Mesothelial cell of epicardium (in vitro differentiated cells): ENCODE measurements at regions not wholly inside any gene's neighbourhood (a gene's known extent, or its start where the extent isn't known, plus 50 kb on each side); places are given as distances from the start of the nearest gene placed in this dataset.
"Not testable (repeated sequence)": the region's sequence is repeated elsewhere in the genome, so short reads cannot be mapped to it uniquely, and the experiment has no call there.

ENCODE experiments used
- DNase-seq, 2 experiments: peaks; one replicate each; pipeline ENCODE4 v3.0.0; 2021; ENCODE audit warnings: low spot score in 2 of 2; ENCODE audit not compliant: unreplicated experiment in 2 of 2
- H3K27ac Mint-ChIP-seq: 2 replicates; pipeline ENCODE4 v1.8.0; 2021; ENCODE audit warnings: mixed read lengths
- H3K27me3 Mint-ChIP-seq: 2 replicates; pipeline ENCODE4 v1.8.0; 2021; ENCODE audit warnings: low read depth, mixed read lengths
- H3K36me3 Mint-ChIP-seq: 2 replicates; pipeline ENCODE4 v1.8.0; 2021; ENCODE audit warnings: mixed read lengths
- H3K4me1 Mint-ChIP-seq: 2 replicates; pipeline ENCODE4 v1.8.0; 2021; ENCODE audit warnings: mixed read lengths
- H3K4me3 Mint-ChIP-seq: 2 replicates; pipeline ENCODE4 v1.8.0; 2021; ENCODE audit warnings: mild to moderate bottlenecking, moderate library complexity, mixed read lengths
- H3K9me3 Mint-ChIP-seq: 2 replicates; pipeline ENCODE4 v1.8.0; 2021; ENCODE audit warnings: mixed read lengths
- CTCF ChIP-seq: fragments of 200-600 bp; sonication (generic); IDR thresholded peaks from one replicate; pipeline ENCODE4 v1.5.0; 2021; ENCODE audit warnings: antibody characterized with exemption; ENCODE audit not compliant: unreplicated experiment

GRCh38 chr10:6986927-6987326 is 406.9 kb upstream of the PRKCQ start:
- no peaks in the 10 kb centered on the region for H3K9me3 Mint-ChIP-seq
- H3K27ac Mint-ChIP-seq: no peak overlapping the region
- TF ChIP-seq CTCF: no peak
- H3K4me3 Mint-ChIP-seq: no peak overlapping the region
- no peak for DNase-seq
- no peaks in the 10 kb centered on the region for H3K4me1 Mint-ChIP-seq
- H3K27me3 Mint-ChIP-seq: peaks cover 20% of the 10 kb centered on the region
- no peaks in the 10 kb centered on the region for H3K36me3 Mint-ChIP-seq

DNA sequence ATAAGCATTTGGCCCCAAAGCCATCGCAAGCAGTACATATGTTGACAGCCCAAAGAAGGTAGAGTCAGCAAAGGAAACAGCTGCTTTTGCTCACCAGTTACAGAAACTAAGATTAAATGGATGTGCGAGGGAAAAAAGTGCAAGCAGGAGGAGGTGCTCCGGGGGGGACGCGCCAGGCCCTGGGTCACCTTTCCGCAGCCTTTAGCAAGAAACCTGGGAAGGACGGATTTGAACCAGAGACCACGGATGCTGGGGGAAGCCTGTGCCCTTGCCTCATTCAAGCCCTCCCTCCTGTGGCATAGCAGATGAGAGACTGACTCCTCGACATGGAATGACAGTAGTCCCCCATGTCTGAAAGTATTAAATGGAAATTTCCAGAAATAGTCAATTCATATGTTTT is 405.6 kb upstream of the PRKCQ start:
- H3K4me1 Mint-ChIP-seq: no peaks in the 10 kb centered on the region
- H3K4me3 Mint-ChIP-seq: no peak overlapping the region
- DNase-seq: no peak
- TF ChIP-seq CTCF: no peak
- H3K9me3 Mint-ChIP-seq: no peaks in the 10 kb centered on the region
- H3K27me3 Mint-ChIP-seq: peaks cover 27% of the 10 kb centered on the region
- H3K36me3 Mint-ChIP-seq: no peaks in the 10 kb centered on the region
- H3K27ac Mint-ChIP-seq: no peak overlapping the region

GRCh38 chr10:6984971-6985370 is 404.9 kb upstream of the PRKCQ start:
- Mint-ChIP-seq H3K36me3 (no peaks in the 10 kb centered on the region), H3K4me3 (no peak overlapping the region), H3K4me1 (no peaks in the 10 kb centered on the region), H3K27me3 (peaks cover 32% of the 10 kb centered on the region), H3K27ac (no peak overlapping the region), H3K9me3 (no peaks in the 10 kb centered on the region)
- no peak for TF ChIP-seq CTCF
- DNase-seq: no peak

GRCh38 chr10:6984016-6984415 is 403.9 kb upstream of the PRKCQ start:
- peaks cover 40% of the 10 kb centered on the region for H3K27me3 Mint-ChIP-seq
- not testable (repeated sequence) for H3K27ac Mint-ChIP-seq, H3K36me3 Mint-ChIP-seq, H3K4me3 Mint-ChIP-seq, H3K4me1 Mint-ChIP-seq, H3K9me3 Mint-ChIP-seq, DNase-seq

DNA sequence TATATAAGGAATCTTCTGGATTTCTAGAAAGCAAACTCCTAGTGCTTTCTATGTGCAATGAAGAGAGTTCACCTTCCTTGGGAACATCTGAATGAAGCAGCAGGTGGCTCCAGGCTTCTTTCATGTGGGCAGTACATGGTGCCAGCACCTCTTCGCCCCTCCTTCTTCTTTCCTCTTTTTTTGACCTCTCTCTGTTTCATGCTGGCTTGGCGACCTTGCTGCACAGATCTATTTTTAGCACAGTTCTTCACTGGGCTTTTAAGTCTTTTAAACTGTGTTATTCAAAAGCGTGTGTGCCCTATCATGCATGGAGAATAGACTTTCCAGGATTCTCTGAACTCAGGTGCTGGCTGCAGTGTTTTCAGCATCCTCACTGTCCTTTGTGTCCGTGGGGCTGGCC is 400.3 kb upstream of the PRKCQ start:
- Mint-ChIP-seq H3K27me3 (peaks cover 66% of the 10 kb centered on the region), H3K36me3 (no peaks in the 10 kb centered on the region), H3K9me3 (no peaks in the 10 kb centered on the region), H3K4me3 (no peak overlapping the region), H3K27ac (no peak overlapping the region), H3K4me1 (no peaks in the 10 kb centered on the region)
- no peak for TF ChIP-seq CTCF
- DNase-seq: no peak

DNA sequence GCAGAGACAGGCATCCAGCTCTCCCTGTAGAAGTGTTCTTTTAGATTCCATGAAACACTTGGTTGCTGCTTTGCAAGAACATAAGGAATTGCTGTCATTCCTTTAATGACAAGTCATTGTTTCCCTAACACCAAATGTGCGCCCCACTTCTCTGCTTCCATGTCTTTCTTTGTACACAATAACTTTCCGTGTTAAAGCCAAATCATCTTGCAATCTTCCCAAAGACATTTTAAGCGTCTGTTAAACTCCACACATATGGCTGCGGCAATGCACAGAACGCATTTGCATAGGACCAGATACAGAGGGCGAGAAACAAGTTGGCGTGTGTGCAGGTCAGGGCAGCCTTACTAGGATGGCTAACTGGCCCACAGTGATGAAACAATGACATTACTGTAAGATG is 399.3 kb upstream of the PRKCQ start:
- no peaks in the 10 kb centered on the region for H3K9me3 Mint-ChIP-seq
- no peak for TF ChIP-seq CTCF
- peaks cover 72% of the 10 kb centered on the region for H3K27me3 Mint-ChIP-seq
- no peak overlapping the region for H3K27ac Mint-ChIP-seq
- H3K4me3 Mint-ChIP-seq: no peak overlapping the region
- H3K36me3 Mint-ChIP-seq: no peaks in the 10 kb centered on the region
- DNase-seq: no peak
- H3K4me1 Mint-ChIP-seq: no peaks in the 10 kb centered on the region
